Lung (tissue), 11 donors: ENCODE measurements at regions not wholly inside any gene's neighbourhood (a gene's known extent, or its start where the extent isn't known, plus 50 kb on each side); places are given as distances from the start of the nearest gene placed in this dataset.
"Not testable (repeated sequence)": the region's sequence is repeated elsewhere in the genome, so short reads cannot be mapped to it uniquely, and the experiment has no call there.

Source experiments
- ATAC-seq: fragments of 200-7000 bp; cut with Tn5 transposase; one replicate; pipeline ENCODE4 v1.9.1; 2020; ENCODE audit warnings: moderate number of reproducible peaks; ENCODE audit not compliant: insufficient read depth, low FRiP score
- DNase-seq, 3 donors: peaks; one replicate each; pipeline ENCODE4 v3.0.0-alpha.2; 2013 to 2017
- H3K27ac ChIP-seq, 2 donors: one replicate each; pipeline ENCODE4 v1.5.1; 2013; ENCODE audit warnings: mild to moderate bottlenecking in 2 of 2, moderate library complexity in 2 of 2, control low read depth in 1 of 2, inconsistent platforms in 1 of 2, low read depth in 1 of 2, low read length in 1 of 2
- H3K27me3 ChIP-seq, 3 donors: one replicate each; pipeline ENCODE4 v1.5.1; 2013; ENCODE audit warnings: low read length in 2 of 3; ENCODE audit not compliant: control insufficient read depth in 3 of 3, insufficient read depth in 3 of 3
- H3K36me3 ChIP-seq, 4 donors: one replicate each; pipeline ENCODE4 v1.5.1; 2013; ENCODE audit warnings: low read length in 4 of 4, mild to moderate bottlenecking in 1 of 4, moderate library complexity in 1 of 4; ENCODE audit not compliant: control insufficient read depth in 4 of 4, insufficient read depth in 4 of 4
- H3K4me1 ChIP-seq, 5 donors: one replicate each; pipeline ENCODE4 v1.5.1; 2013; ENCODE audit warnings: low read length in 5 of 5, mild to moderate bottlenecking in 2 of 5, moderate library complexity in 1 of 5; ENCODE audit not compliant: control insufficient read depth in 5 of 5, insufficient read depth in 5 of 5
- H3K4me3 ChIP-seq: one replicate; pipeline ENCODE4 v1.5.1; 2013; ENCODE audit warnings: mild to moderate bottlenecking, control low read depth, moderate library complexity
- H3K9ac ChIP-seq, 2 donors: one replicate each; pipeline ENCODE4 v1.5.1; 2013; ENCODE audit warnings: low read length in 2 of 2, control low read depth in 1 of 2; ENCODE audit not compliant: insufficient read depth in 1 of 2
- H3K9me3 ChIP-seq, 4 donors: one replicate each; pipeline ENCODE4 v1.5.1; 2013; ENCODE audit warnings: low read length in 3 of 4, mild to moderate bottlenecking in 1 of 4, moderate library complexity in 1 of 4; ENCODE audit not compliant: control insufficient read depth in 4 of 4, insufficient read depth in 3 of 4
- CTCF ChIP-seq: IDR thresholded peaks from 2 replicates; pipeline ENCODE4 v1.5.1; 2012; ENCODE audit warnings: mild to moderate bottlenecking; ENCODE audit errors: control extremely low read depth, extremely low read depth
- WGBS, 2 donors: extraction: QIAGEN DNeasy Blood & Tissue Kit; methylation state at CpG; one replicate each; pipeline ENCODE4 v1.1.7; 2013; 5-methylcytosine and 5-hydroxymethylcytosine counted together
- donor health status: control.
- donor health status: control.
- donor health status: Bipolar disorder and iron deficiency.
- donor health status: healthy.
- donor health status: DM: yes; HTN: yes; CAD: no.

- Histone ChIP-seq H3K27me3 (no peaks in the 10 kb centered on the region), H3K9ac (peak overlapping the region in 1 of 2 donors; percentile 4), H3K27ac (no peak overlapping the region), H3K4me3 (no peak overlapping the region), H3K4me1 (peaks cover 0 to 9% (median 0%) of the 10 kb centered on the region in 5 donors), H3K9me3 (no peaks in the 10 kb centered on the region), H3K36me3 (no peaks in the 10 kb centered on the region)
- no peak for TF ChIP-seq CTCF
- DNase-seq (no peak), ATAC-seq (peak; percentile 27)
- WGBS, 2 donors: 20 to 21% methylated on average over 8 of the region's 8 CpGs
Observed at GRCh38 chr2:204145791-204146190, 209.2 kb downstream of the ICOS start.

GRCh38 chr2:204147040-204147439 is 210.5 kb downstream of the ICOS start:
- H3K36me3 ChIP-seq, H3K27ac ChIP-seq, H3K9me3 ChIP-seq, H3K4me3 ChIP-seq, DNase-seq, H3K9ac ChIP-seq, H3K4me1 ChIP-seq, H3K27me3 ChIP-seq, ATAC-seq: not testable (repeated sequence)
- 93 to 100% methylated on average over 2 of the region's 2 CpGs for WGBS, 2 donors

GRCh38 chr2:204150721-204151120 is 214.2 kb downstream of the ICOS start:
- Histone ChIP-seq H3K9ac (no peak overlapping the region), H3K27me3 (no peaks in the 10 kb centered on the region), H3K9me3 (no peaks in the 10 kb centered on the region), H3K27ac (no peak overlapping the region), H3K36me3 (no peaks in the 10 kb centered on the region), H3K4me3 (no peak overlapping the region), H3K4me1 (peaks cover 0 to 7% (median 0%) of the 10 kb centered on the region in 5 donors)
- DNase-seq (no peak), ATAC-seq (no peak)
- WGBS, 2 donors: 79 to 88% methylated on average over 7 of the region's 7 CpGs
- no peak for TF ChIP-seq CTCF

GRCh38 chr2:204152616-204153015 is 216.1 kb downstream of the ICOS start:
- Histone ChIP-seq H3K27me3 (no peaks in the 10 kb centered on the region), H3K4me1 (peaks cover 0 to 3% (median 0%) of the 10 kb centered on the region in 5 donors), H3K4me3 (no peak overlapping the region), H3K36me3 (no peaks in the 10 kb centered on the region), H3K9ac (no peak overlapping the region), H3K27ac (no peak overlapping the region), H3K9me3 (no peaks in the 10 kb centered on the region)
- ATAC-seq (no peak), DNase-seq (no peak)
- no peak for TF ChIP-seq CTCF
- 54 to 74% methylated on average over 3 of the region's 3 CpGs for WGBS, 2 donors
